ENCODE measurements at regions not wholly inside any gene's neighbourhood (a gene's known extent, or its start where the extent isn't known, plus 50 kb on each side); places are given as distances from the start of the nearest gene placed in this dataset.
A peak's percentile ranks its signal among the peaks of the same experiment; 100 is the strongest.
"Not testable (repeated sequence)": the region's sequence is repeated elsewhere in the genome, so short reads cannot be mapped to it uniquely, and the experiment has no call there.

- DNase-seq (ENCODE audit: low spot score) = no peak
Observed at GRCh38 chr13:50644081-50644871, 199.2 kb downstream of the DLEU7 start.

GRCh38 chr13:50645092-50645491 is 198.4 kb downstream of the DLEU7 start:
- DNase-seq (ENCODE audit: low spot score) = no peak

- DNase-seq (ENCODE audit: low spot score) = no peak
Observed at GRCh38 chr13:50646070-50646469, 197.4 kb downstream of the DLEU7 start.

GRCh38 chr13:50649211-50649610 is 194.3 kb downstream of the DLEU7 start:
- DNase-seq (ENCODE audit: low spot score) = no peak

GRCh38 chr13:50650592-50651504 is 192.6 kb downstream of the DLEU7 start:
- DNase-seq (ENCODE audit: low spot score) = no peak

GRCh38 chr13:50651922-50652321 is 191.6 kb downstream of the DLEU7 start:
- DNase-seq (ENCODE audit: low spot score) = no peak

GRCh38 chr13:50654331-50654730 is 189.2 kb downstream of the DLEU7 start:
- DNase-seq (ENCODE audit: low spot score) = no peak

- DNase-seq (ENCODE audit: low spot score) = not testable (repeated sequence)
Observed at GRCh38 chr13:50661881-50662280, 181.6 kb downstream of the DLEU7 start.

- no peak for DNase-seq (ENCODE audit: low spot score)
Observed at GRCh38 chr13:50664951-50665350, 178.5 kb downstream of the DLEU7 start.

- no peak for DNase-seq (ENCODE audit: low spot score)
Observed at GRCh38 chr13:50668049-50668448, 175.4 kb downstream of the DLEU7 start.

GRCh38 chr13:50668691-50669271 is 174.7 kb downstream of the DLEU7 start:
- DNase-seq (ENCODE audit: low spot score) = no peak

GRCh38 chr13:50670272-50670671 is 173.2 kb downstream of the DLEU7 start:
- DNase-seq (ENCODE audit: low spot score) = no peak

GRCh38 chr13:50670847-50671496 is 172.5 kb downstream of the DLEU7 start:
- DNase-seq (ENCODE audit: low spot score) = no peak

GRCh38 chr13:50671497-50671850 is 172.0 kb downstream of the DLEU7 start:
- DNase-seq (ENCODE audit: low spot score) = no peak

- no peak for DNase-seq (ENCODE audit: low spot score)
Observed at GRCh38 chr13:50672025-50672424, 171.5 kb downstream of the DLEU7 start.

GRCh38 chr13:50675651-50676050 is 167.8 kb downstream of the DLEU7 start:
- no peak for DNase-seq (ENCODE audit: low spot score)

- peak; percentile 27 for DNase-seq (ENCODE audit: low spot score)
Observed at GRCh38 chr13:50676602-50677001, 166.9 kb downstream of the DLEU7 start.

GRCh38 chr13:50677258-50677657 is 166.2 kb downstream of the DLEU7 start:
- DNase-seq (ENCODE audit: low spot score) = no peak

- DNase-seq (ENCODE audit: low spot score) = no peak
Observed at GRCh38 chr13:50677687-50678463, 165.6 kb downstream of the DLEU7 start.

- peak; percentile 39 for DNase-seq (ENCODE audit: low spot score)
Observed at GRCh38 chr13:50678464-50679162, 164.9 kb downstream of the DLEU7 start.

GRCh38 chr13:50679321-50679720 is 164.2 kb downstream of the DLEU7 start:
- DNase-seq (ENCODE audit: low spot score) = no peak
